HG02852 (cell line): ENCODE measurements at regions not wholly inside any gene's neighbourhood (a gene's known extent, or its start where the extent isn't known, plus 50 kb on each side); places are given as distances from the start of the nearest gene placed in this dataset.

ENCODE experiments used
- ATAC-seq: cut with Tn5 transposase; IDR thresholded peaks from one replicate; pipeline ENCODE4 v1.9.1; 2021; ENCODE audit warnings: mild to moderate bottlenecking, moderate library complexity; ENCODE audit not compliant: unreplicated experiment

- no peak for ATAC-seq
These were observed 165.8 kb downstream of the INHBA start for GRCh38 chr7:41536873-41537665.

GRCh38 chr7:41536122-41536872 is 166.6 kb downstream of the INHBA start:
- ATAC-seq: no peak

DNA sequence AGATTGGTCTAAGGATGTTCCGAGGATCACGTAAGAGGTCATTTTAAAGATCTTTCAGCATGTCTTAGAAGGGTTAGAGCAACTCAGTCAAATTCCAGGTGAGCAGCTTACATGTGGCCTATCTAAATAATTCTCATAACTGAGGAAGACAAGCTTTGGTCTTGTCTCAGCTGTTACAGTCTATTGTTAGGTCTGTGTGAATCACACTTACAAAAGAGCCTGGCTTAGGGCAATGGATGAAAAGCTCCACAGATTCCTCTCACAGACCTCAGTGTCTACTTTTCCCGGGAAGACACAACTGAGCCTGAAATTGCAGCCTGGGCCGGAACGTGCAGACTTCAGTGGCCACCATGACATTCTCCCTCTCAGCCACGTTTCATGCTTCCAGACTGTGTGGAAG is 173.1 kb downstream of the INHBA start:
- ATAC-seq: no peak

GRCh38 chr7:41524876-41525275 is 178.0 kb downstream of the INHBA start:
- ATAC-seq: no peak

DNA sequence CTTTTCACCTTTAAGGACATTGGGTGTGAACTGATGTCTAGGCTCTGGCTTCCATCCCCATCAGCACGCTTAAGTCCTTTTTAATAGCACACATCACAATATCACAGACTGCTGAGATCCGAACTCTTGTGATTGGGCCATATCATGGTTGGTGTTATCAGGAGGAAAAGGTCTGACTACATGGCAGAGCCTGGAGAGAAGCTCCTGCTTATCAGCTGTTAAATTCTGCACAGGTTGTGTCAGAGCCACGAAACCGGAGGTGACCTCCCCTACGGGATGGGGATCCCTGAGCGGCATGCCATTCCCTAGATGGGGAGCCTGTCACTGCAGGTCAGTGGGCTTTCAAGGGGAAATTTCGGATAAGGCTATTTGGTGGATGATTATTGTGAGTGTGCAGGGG is 182.4 kb downstream of the INHBA start:
- ATAC-seq: no peak

DNA sequence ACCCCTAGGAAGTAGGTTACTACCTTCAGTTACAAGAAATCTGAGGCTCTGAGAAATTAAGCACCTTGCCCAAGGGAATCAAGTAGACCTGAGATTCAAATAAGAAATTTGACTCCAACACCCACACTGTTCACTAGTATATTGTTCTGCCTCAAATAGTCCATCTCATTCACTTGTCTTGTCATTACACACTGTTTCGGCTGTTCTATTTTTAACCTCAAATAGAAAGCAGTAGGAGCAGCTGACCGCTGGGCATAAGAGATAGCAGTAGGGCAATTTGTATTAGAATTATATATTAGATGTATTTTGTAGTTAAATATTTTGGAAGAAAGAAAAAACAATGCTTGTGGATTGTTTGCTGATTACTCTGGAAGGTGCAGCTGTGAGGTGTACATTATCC is 185.1 kb downstream of the INHBA start:
- ATAC-seq: no peak

GRCh38 chr7:41508755-41509154 is 194.1 kb downstream of the INHBA start:
- ATAC-seq: no peak

GRCh38 chr7:41507686-41508268 is 195.1 kb downstream of the INHBA start:
- ATAC-seq: no peak

DNA sequence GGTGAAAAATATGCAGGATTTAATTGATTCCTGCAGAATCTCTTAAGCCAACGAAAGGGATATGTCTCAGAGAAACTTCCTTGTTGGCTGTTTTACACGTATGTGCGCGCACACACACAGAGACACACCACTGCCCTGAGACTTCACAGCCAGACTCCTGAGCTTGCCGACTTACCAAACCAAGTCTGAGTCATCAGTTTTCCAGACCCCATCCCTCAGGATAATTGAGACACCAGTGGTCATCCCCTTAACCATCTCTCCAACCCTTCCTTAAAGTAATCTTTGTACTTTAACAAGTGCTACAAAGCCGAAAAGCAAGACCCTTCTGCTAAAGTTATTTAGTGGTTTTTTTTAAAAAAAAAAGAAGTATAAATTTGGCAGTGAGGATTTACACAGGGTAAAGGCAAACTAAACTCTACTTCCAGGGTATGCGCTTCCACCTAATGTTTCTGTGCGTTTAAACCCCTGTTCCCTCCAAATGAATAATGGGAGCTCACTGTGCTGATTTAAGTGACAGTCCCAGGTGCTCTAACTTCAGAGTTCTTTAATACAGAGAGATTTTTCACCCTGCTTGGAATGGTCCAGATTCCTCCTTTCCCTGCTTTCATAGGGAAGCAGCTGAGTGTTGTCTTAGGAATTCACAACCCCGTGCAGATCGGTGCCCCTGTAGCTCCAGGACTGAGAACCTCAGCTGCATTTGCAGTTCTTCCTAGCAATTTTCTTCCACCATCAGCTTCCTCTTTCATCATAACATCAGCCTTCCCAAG is 198.5 kb downstream of the INHBA start:
- no peak for ATAC-seq

GRCh38 chr7:41503438-41503837 is 199.5 kb downstream of the INHBA start:
- no peak for ATAC-seq

- no peak for ATAC-seq
These were observed 201.4 kb downstream of the INHBA start for GRCh38 chr7:41501466-41501865.

DNA sequence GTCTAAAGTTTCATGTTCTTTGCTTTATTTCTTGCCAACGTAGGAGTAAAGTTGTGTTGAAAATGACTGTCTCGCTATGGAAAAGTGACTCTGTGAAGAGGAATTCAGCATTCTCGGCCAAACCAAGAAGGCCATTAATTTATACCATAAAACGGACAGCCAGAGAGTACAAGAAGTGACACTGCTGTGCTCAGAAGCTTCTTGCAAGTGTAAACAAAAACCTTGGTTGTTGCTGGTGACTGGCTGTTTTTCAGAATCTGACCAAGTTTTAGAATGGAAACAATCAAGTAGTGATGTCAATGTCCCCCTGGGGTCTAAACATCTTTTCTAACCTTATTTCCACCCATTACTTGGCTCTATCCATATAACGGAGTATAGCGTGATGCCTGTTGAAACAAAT is 201.9 kb downstream of the INHBA start:
- ATAC-seq: no peak

- no peak for ATAC-seq
These were observed 210.3 kb downstream of the INHBA start for GRCh38 chr7:41492603-41493002.

GRCh38 chr7:41491883-41492471 is 210.9 kb downstream of the INHBA start:
- ATAC-seq: no peak

- no peak for ATAC-seq
These were observed 211.6 kb downstream of the INHBA start for GRCh38 chr7:41491308-41491707.

DNA sequence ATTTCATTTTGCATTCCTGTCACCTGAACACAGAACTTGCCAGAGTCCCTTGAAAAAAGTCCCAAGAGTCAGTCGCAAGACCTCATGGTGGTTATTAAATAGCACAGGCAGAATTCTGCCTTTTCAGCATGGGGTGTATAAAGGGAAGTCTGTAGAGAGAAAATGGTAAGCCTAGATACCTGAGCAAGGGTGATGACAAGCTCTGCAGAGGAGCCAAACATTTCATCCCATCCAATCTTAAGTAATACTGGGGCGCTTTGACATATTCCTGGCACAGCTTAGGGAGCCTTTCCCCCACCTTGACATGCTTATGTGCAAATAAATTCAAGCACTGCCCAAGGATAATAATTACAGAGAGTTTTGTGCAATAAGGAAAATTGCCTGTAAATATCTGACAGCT is 213.0 kb downstream of the INHBA start:
- no peak for ATAC-seq

- ATAC-seq: no peak
These were observed 215.5 kb downstream of the INHBA start for GRCh38 chr7:41487229-41487940.

- ATAC-seq: no peak
These were observed 221.5 kb downstream of the INHBA start for GRCh38 chr7:41481353-41481752.

DNA sequence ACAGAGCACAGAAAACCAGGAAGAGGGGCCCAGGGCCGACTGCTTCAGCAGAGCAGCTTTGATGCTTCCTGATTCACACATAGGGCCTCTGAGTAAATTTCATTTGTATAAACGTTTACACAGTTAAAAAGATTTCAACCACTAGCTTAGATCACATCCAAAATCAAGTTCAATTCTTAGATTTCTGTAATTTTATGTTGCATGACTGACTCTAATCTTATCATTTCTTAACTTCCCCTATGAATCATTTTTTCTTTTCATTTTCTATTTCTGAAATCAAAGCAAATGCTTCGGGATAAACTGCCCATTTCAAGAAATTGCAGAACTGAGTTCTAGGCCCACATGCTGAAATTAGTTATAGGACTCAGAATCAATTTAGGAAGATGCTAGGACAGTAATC is 224.7 kb downstream of the INHBA start:
- no peak for ATAC-seq

DNA sequence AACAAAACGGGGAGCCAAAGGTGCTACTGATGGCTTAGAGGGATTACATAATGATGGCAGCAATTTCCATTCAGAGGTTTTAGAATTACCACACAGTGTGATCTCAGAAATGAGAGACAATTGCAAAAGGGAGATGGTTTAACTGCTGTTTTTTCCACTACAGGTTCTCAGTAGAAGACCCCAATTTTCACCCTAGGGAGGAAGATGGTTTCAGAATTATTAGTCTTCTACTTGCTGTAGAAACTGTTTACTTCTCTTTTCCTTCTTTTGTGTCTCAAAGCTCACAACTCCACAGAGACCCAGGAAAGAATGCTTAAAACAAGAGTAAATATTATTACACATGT is 226.5 kb downstream of the INHBA start:
- peak; percentile 38 for ATAC-seq
